ENCODE measurements at regions not wholly inside any gene's neighbourhood (a gene's known extent, or its start where the extent isn't known, plus 50 kb on each side); places are given as distances from the start of the nearest gene placed in this dataset.
"Not testable (repeated sequence)": the region's sequence is repeated elsewhere in the genome, so short reads cannot be mapped to it uniquely, and the experiment has no call there.

GRCh38 chr3:192055946-192056345 lies 595.0 kb downstream of the PYDC2 start:
- Histone ChIP-seq H3K4me1 (ENCODE audit: insufficient read depth, insufficient read length) (no peaks in the 10 kb centered on the region), H3K36me3 (ENCODE audit: insufficient read depth, insufficient read length, low read length) (no peaks in the 10 kb centered on the region), H3K9ac (ENCODE audit: insufficient read length, low read depth) (no peak overlapping the region), H3K27me3 (ENCODE audit: insufficient read depth, insufficient read length) (no peaks in the 10 kb centered on the region), H3K4me3 (ENCODE audit: insufficient read length, low read depth) (no peak overlapping the region), H3K9me3 (ENCODE audit: insufficient read depth, low read length) (no peaks in the 10 kb centered on the region)
- no peak for TF ChIP-seq SUZ12 (IDR thresholded peaks at IDR 0.05; ENCODE audit: extremely low read depth, insufficient read depth, insufficient read length)
- no peak for TF ChIP-seq YY1 (IDR thresholded peaks at IDR 0.05; ENCODE audit: insufficient read depth, insufficient read length)
- no peak for TF ChIP-seq ZNF274 (IDR thresholded peaks at IDR 0.05; ENCODE audit: low read depth, low read length)
- no peak for DNase-seq (ENCODE audit: low read depth, low spot score)

- Histone ChIP-seq H3K4me1 (ENCODE audit: insufficient read depth, insufficient read length) (no peaks in the 10 kb centered on the region), H3K9ac (ENCODE audit: insufficient read length, low read depth) (no peak overlapping the region), H3K27me3 (ENCODE audit: insufficient read depth, insufficient read length) (no peaks in the 10 kb centered on the region), H3K9me3 (ENCODE audit: insufficient read depth, low read length) (no peaks in the 10 kb centered on the region), H3K4me3 (ENCODE audit: insufficient read length, low read depth) (no peak overlapping the region), H3K36me3 (ENCODE audit: insufficient read depth, insufficient read length, low read length) (no peaks in the 10 kb centered on the region)
- DNase-seq (ENCODE audit: low read depth, low spot score), result no peak
- TF ChIP-seq YY1 (IDR thresholded peaks at IDR 0.05; ENCODE audit: insufficient read depth, insufficient read length) (no peak), ZNF274 (IDR thresholded peaks at IDR 0.05; ENCODE audit: low read depth, low read length) (no peak), SUZ12 (IDR thresholded peaks at IDR 0.05; ENCODE audit: extremely low read depth, insufficient read depth, insufficient read length) (no peak)
Measured at GRCh38 chr3:192057261-192057660, 596.3 kb downstream of the PYDC2 start.

- DNase-seq (ENCODE audit: low read depth, low spot score), result no peak
- no peak overlapping the region for H3K4me3 ChIP-seq (ENCODE audit: insufficient read length, low read depth)
- H3K36me3 ChIP-seq (ENCODE audit: insufficient read depth, insufficient read length, low read length), result no peaks in the 10 kb centered on the region
- H3K27me3 ChIP-seq (ENCODE audit: insufficient read depth, insufficient read length), result no peaks in the 10 kb centered on the region
- no peaks in the 10 kb centered on the region for H3K4me1 ChIP-seq (ENCODE audit: insufficient read depth, insufficient read length)
- H3K9me3 ChIP-seq (ENCODE audit: insufficient read depth, low read length), result no peaks in the 10 kb centered on the region
- no peak overlapping the region for H3K9ac ChIP-seq (ENCODE audit: insufficient read length, low read depth)
- no peak for TF ChIP-seq YY1 (IDR thresholded peaks at IDR 0.05; ENCODE audit: insufficient read depth, insufficient read length)
- no peak for TF ChIP-seq ZNF274 (IDR thresholded peaks at IDR 0.05; ENCODE audit: low read depth, low read length)
- TF ChIP-seq SUZ12 (IDR thresholded peaks at IDR 0.05; ENCODE audit: extremely low read depth, insufficient read depth, insufficient read length), result no peak
Measured at GRCh38 chr3:192060160-192060781, 599.3 kb downstream of the PYDC2 start.

GRCh38 chr3:192061426-192061825 lies 600.5 kb downstream of the PYDC2 start:
- H3K4me3 ChIP-seq (ENCODE audit: insufficient read length, low read depth), result no peak overlapping the region
- no peak for DNase-seq (ENCODE audit: low read depth, low spot score)
- TF ChIP-seq YY1 (IDR thresholded peaks at IDR 0.05; ENCODE audit: insufficient read depth, insufficient read length), result no peak
- TF ChIP-seq SUZ12 (IDR thresholded peaks at IDR 0.05; ENCODE audit: extremely low read depth, insufficient read depth, insufficient read length), result no peak
- TF ChIP-seq ZNF274 (IDR thresholded peaks at IDR 0.05; ENCODE audit: low read depth, low read length), result no peak
- H3K36me3 ChIP-seq (ENCODE audit: insufficient read depth, insufficient read length, low read length), result no peaks in the 10 kb centered on the region
- no peaks in the 10 kb centered on the region for H3K4me1 ChIP-seq (ENCODE audit: insufficient read depth, insufficient read length)
- H3K9ac ChIP-seq (ENCODE audit: insufficient read length, low read depth), result no peak overlapping the region
- H3K9me3 ChIP-seq (ENCODE audit: insufficient read depth, low read length), result no peaks in the 10 kb centered on the region
- no peaks in the 10 kb centered on the region for H3K27me3 ChIP-seq (ENCODE audit: insufficient read depth, insufficient read length)

- H3K4me3 ChIP-seq (ENCODE audit: insufficient read length, low read depth), result no peak overlapping the region
- no peaks in the 10 kb centered on the region for H3K36me3 ChIP-seq (ENCODE audit: insufficient read depth, insufficient read length, low read length)
- H3K27me3 ChIP-seq (ENCODE audit: insufficient read depth, insufficient read length), result no peaks in the 10 kb centered on the region
- TF ChIP-seq SUZ12 (IDR thresholded peaks at IDR 0.05; ENCODE audit: extremely low read depth, insufficient read depth, insufficient read length) (no peak), ZNF274 (IDR thresholded peaks at IDR 0.05; ENCODE audit: low read depth, low read length) (no peak), YY1 (IDR thresholded peaks at IDR 0.05; ENCODE audit: insufficient read depth, insufficient read length) (no peak)
- no peaks in the 10 kb centered on the region for H3K9me3 ChIP-seq (ENCODE audit: insufficient read depth, low read length)
- no peak overlapping the region for H3K9ac ChIP-seq (ENCODE audit: insufficient read length, low read depth)
- H3K4me1 ChIP-seq (ENCODE audit: insufficient read depth, insufficient read length), result no peaks in the 10 kb centered on the region
- DNase-seq (ENCODE audit: low read depth, low spot score), result no peak
Measured at GRCh38 chr3:192062186-192062585, 601.2 kb downstream of the PYDC2 start.

GRCh38 chr3:192063570-192063969 lies 602.6 kb downstream of the PYDC2 start:
- Histone ChIP-seq H3K4me3 (ENCODE audit: insufficient read length, low read depth) (no peak overlapping the region), H3K27me3 (ENCODE audit: insufficient read depth, insufficient read length) (no peaks in the 10 kb centered on the region), H3K4me1 (ENCODE audit: insufficient read depth, insufficient read length) (no peaks in the 10 kb centered on the region), H3K9ac (ENCODE audit: insufficient read length, low read depth) (no peak overlapping the region), H3K36me3 (ENCODE audit: insufficient read depth, insufficient read length, low read length) (no peaks in the 10 kb centered on the region), H3K9me3 (ENCODE audit: insufficient read depth, low read length) (no peaks in the 10 kb centered on the region)
- no peak for DNase-seq (ENCODE audit: low read depth, low spot score)
- TF ChIP-seq ZNF274 (IDR thresholded peaks at IDR 0.05; ENCODE audit: low read depth, low read length) (no peak), SUZ12 (IDR thresholded peaks at IDR 0.05; ENCODE audit: extremely low read depth, insufficient read depth, insufficient read length) (no peak), YY1 (IDR thresholded peaks at IDR 0.05; ENCODE audit: insufficient read depth, insufficient read length) (no peak)

GRCh38 chr3:192064959-192065358 lies 604.0 kb downstream of the PYDC2 start:
- Histone ChIP-seq H3K36me3 (ENCODE audit: insufficient read depth, insufficient read length, low read length) (no peaks in the 10 kb centered on the region), H3K9me3 (ENCODE audit: insufficient read depth, low read length) (no peaks in the 10 kb centered on the region), H3K4me3 (ENCODE audit: insufficient read length, low read depth) (no peak overlapping the region), H3K4me1 (ENCODE audit: insufficient read depth, insufficient read length) (no peaks in the 10 kb centered on the region), H3K27me3 (ENCODE audit: insufficient read depth, insufficient read length) (no peaks in the 10 kb centered on the region), H3K9ac (ENCODE audit: insufficient read length, low read depth) (no peak overlapping the region)
- TF ChIP-seq SUZ12 (IDR thresholded peaks at IDR 0.05; ENCODE audit: extremely low read depth, insufficient read depth, insufficient read length) (no peak), ZNF274 (IDR thresholded peaks at IDR 0.05; ENCODE audit: low read depth, low read length) (no peak), YY1 (IDR thresholded peaks at IDR 0.05; ENCODE audit: insufficient read depth, insufficient read length) (no peak)
- DNase-seq (ENCODE audit: low read depth, low spot score), result no peak

GRCh38 chr3:192066253-192066652 lies 605.3 kb downstream of the PYDC2 start:
- not testable (repeated sequence) for H3K4me3 ChIP-seq (ENCODE audit: insufficient read length, low read depth); H3K4me1 ChIP-seq (ENCODE audit: insufficient read depth, insufficient read length); DNase-seq (ENCODE audit: low read depth, low spot score); H3K9me3 ChIP-seq (ENCODE audit: insufficient read depth, low read length); H3K36me3 ChIP-seq (ENCODE audit: insufficient read depth, insufficient read length, low read length); H3K27me3 ChIP-seq (ENCODE audit: insufficient read depth, insufficient read length); H3K9ac ChIP-seq (ENCODE audit: insufficient read length, low read depth)

Measured in NT2/D1 (cell line).